ENCODE measurements at regions not wholly inside any gene's neighbourhood (a gene's known extent, or its start where the extent isn't known, plus 50 kb on each side); places are given as distances from the start of the nearest gene placed in this dataset.

DNA sequence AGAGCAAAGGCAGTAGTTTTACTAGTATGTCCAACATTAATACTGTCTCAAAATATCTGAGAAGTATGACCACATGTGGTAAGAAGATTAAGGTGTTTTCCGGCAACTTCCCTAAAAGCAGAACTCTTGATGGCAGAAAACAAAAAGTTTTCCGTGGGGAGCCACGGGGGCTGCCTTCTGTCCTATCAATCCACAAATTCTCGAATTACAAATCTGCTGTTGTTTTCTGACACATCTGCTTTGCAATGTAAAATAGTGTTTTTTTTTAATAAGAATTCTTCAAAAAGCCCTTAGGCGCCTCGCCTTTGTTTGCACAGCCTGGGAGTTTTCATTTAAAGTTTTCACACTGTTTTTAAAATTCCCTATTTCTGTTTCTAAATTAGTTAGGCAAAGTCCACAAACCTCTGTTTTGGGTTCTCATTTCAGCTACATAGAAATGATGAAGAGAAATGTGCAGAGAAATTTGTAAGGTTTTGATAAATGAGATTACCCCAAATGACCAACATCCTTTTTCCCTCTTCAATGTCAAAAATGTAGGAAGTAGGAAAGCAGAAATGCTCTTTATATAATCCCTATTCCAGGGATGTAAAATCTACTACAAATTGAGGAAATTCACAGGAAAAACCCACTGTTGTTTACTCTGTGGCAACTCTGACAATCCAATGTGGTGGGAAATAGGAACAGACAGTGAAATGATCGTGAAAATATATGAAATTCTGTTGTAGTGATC is 385.8 kb downstream of the ZEB2 start:
- Histone ChIP-seq H3K9me3 (no peaks in the 10 kb centered on the region), H3K27ac (no peak overlapping the region), H3K27me3 (no peaks in the 10 kb centered on the region), H3K4me3 (no peak overlapping the region), H3K4me1 (no peaks in the 10 kb centered on the region), H3K36me3 (replicated peaks in 1 of 2; ENCODE audit: insufficient read depth in 1 of 2, low read depth in 2 of 2) (no peaks in the 10 kb centered on the region)
- ATAC-seq: no peak
- WGBS, 2 donors: 73 to 81% methylated on average over 7 of the region's 7 CpGs
- DNase-seq: no peak
- TF ChIP-seq, protein P1, sequence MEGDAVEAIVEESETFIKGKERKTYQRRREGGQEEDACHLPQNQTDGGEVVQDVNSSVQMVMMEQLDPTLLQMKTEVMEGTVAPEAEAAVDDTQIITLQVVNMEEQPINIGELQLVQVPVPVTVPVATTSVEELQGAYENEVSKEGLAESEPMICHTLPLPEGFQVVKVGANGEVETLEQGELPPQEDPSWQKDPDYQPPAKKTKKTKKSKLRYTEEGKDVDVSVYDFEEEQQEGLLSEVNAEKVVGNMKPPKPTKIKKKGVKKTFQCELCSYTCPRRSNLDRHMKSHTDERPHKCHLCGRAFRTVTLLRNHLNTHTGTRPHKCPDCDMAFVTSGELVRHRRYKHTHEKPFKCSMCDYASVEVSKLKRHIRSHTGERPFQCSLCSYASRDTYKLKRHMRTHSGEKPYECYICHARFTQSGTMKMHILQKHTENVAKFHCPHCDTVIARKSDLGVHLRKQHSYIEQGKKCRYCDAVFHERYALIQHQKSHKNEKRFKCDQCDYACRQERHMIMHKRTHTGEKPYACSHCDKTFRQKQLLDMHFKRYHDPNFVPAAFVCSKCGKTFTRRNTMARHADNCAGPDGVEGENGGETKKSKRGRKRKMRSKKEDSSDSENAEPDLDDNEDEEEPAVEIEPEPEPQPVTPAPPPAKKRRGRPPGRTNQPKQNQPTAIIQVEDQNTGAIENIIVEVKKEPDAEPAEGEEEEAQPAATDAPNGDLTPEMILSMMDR (IDR thresholded peaks at IDR 0.05): no peak
- TF ChIP-seq POLR2A (IDR thresholded peaks at IDR 0.05): no peak
- intact Hi-C loops (cut with DNase I): no loop called here

DNA sequence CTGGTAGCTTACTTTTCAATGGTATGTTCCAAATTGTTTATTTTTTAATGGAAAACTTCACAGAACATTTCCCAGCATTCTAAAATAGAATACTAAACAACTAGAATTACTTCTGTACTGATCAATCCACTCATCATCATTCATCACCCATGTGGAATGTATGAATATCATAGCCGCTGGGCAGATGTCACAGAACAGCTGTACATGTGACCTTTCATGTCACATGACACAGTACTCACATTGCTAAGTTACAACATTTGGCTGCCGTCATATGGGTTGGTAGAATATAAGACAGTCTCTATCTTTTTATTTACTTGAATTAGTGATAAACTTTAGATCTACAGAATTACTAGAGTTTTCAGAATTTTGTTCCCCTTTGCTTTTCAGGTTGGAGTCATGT is 387.6 kb downstream of the ZEB2 start:
- Histone ChIP-seq H3K36me3 (replicated peaks in 1 of 2; ENCODE audit: insufficient read depth in 1 of 2, low read depth in 2 of 2) (no peaks in the 10 kb centered on the region), H3K27ac (no peak overlapping the region), H3K4me3 (no peak overlapping the region), H3K4me1 (no peaks in the 10 kb centered on the region), H3K27me3 (no peaks in the 10 kb centered on the region), H3K9me3 (no peaks in the 10 kb centered on the region)
- intact Hi-C loops (cut with DNase I): no loop called here
- TF ChIP-seq, protein P1 (IDR thresholded peaks at IDR 0.05): no peak
- TF ChIP-seq POLR2A (IDR thresholded peaks at IDR 0.05): no peak
- WGBS, 2 donors: 84 to 90% methylated on average over 2 of the region's 2 CpGs
- ATAC-seq: no peak
- DNase-seq: no peak

DNA sequence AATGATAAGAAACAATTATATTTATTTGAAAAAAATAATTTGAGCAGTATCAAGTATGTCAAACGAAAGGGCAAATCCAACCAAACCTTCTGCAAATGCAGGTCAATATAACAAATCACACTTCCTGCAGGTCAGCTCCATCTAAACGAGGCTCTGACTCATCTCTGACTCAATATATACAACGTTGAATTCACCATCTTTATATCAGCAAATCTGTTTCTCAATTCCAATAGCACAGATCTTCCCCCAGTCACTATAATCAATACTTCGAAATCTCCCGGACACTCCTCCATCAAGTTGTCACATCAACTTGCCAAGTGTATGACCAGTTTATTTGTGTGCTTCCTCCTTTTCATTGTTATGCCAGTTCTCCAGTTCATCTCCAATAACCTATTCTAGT is 388.9 kb downstream of the ZEB2 start:
- intact Hi-C loops (cut with DNase I): no loop called here
- Histone ChIP-seq H3K36me3 (replicated peaks in 1 of 2; ENCODE audit: insufficient read depth in 1 of 2, low read depth in 2 of 2) (no peaks in the 10 kb centered on the region), H3K4me3 (no peak overlapping the region), H3K9me3 (no peaks in the 10 kb centered on the region), H3K27ac (no peak overlapping the region), H3K4me1 (no peaks in the 10 kb centered on the region), H3K27me3 (no peaks in the 10 kb centered on the region)
- TF ChIP-seq, protein P1 (IDR thresholded peaks at IDR 0.05): no peak
- TF ChIP-seq POLR2A (IDR thresholded peaks at IDR 0.05): no peak
- DNase-seq: no peak
- ATAC-seq: no peak
- 79 to 87% methylated on average over 5 of the region's 5 CpGs for WGBS, 2 donors

DNA sequence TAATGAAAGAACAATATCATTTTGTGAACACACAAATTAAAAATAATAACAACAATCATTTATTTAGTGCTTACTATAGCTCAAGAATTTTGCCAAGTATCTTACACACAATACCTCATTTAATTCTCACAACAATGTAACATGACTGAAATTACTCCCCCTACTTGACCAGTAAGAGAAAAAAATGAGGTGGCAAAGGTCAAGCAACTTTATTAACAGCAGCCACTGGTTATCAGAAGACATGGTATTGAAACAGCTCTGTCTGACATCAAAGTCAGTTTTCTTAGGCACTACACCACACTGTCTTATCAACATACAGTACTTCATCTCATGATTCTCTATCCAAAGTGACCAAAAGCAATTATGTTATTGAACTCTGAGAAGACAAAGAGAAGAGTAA is 389.4 kb downstream of the ZEB2 start:
- intact Hi-C loops (cut with DNase I): no loop called here
- TF ChIP-seq, protein P1 (IDR thresholded peaks at IDR 0.05): no peak
- TF ChIP-seq POLR2A (IDR thresholded peaks at IDR 0.05): no peak
- no peak for DNase-seq

DNA sequence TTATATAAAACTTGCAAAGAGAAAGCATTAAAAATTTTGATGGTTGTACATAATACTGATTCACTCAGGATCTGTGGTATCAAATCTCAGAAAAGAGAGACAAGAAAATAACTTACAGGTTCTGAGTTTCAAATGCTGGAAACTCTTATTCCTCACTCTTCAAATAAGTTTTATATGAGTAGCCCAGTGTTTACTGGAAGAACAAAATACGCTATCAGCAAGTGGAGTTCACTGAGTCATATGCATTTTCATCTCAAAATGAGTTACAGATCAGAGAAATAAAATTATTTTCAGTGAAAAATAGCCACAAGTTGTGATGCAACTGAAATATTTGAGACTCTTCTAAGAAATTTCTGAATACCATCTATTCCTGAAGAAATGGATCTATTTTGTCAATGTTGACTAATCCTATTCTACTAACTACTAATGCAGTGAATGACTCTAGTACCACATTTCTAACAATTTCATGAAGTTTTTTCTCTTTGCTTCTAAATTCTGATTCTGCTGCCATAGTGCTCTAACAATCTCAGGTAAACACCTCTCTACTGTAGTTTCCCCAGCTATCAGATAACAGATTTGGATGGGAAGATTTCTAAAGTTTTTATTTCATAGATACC is 391.7 kb downstream of the ZEB2 start:
- Histone ChIP-seq H3K4me1 (no peaks in the 10 kb centered on the region), H3K36me3 (replicated peaks in 1 of 2; ENCODE audit: insufficient read depth in 1 of 2, low read depth in 2 of 2) (no peaks in the 10 kb centered on the region), H3K9me3 (no peaks in the 10 kb centered on the region), H3K4me3 (no peak overlapping the region), H3K27ac (no peak overlapping the region), H3K27me3 (no peaks in the 10 kb centered on the region)
- intact Hi-C loops (cut with DNase I): no loop called here
- ATAC-seq (no peak), DNase-seq (no peak)
- WGBS, 2 donors: 90 to 96% methylated on average over 1 of the region's 1 CpG
- TF ChIP-seq POLR2A (IDR thresholded peaks at IDR 0.05): no peak
- TF ChIP-seq, protein P1 (IDR thresholded peaks at IDR 0.05): no peak

More for the DNA sequence above, 389.4 kb downstream of the ZEB2 start:
- no peak overlapping the region for H3K27ac ChIP-seq
- no peaks in the 10 kb centered on the region for H3K36me3 ChIP-seq (replicated peaks in 1 of 2; ENCODE audit: insufficient read depth in 1 of 2, low read depth in 2 of 2)
- no peaks in the 10 kb centered on the region for H3K4me1 ChIP-seq
- H3K4me3 ChIP-seq: no peak overlapping the region
- no peaks in the 10 kb centered on the region for H3K27me3 ChIP-seq
- H3K9me3 ChIP-seq: no peaks in the 10 kb centered on the region
- no peak for ATAC-seq
